OCI-LY1 (cell line): ENCODE measurements at regions not wholly inside any gene's neighbourhood (a gene's known extent, or its start where the extent isn't known, plus 50 kb on each side); places are given as distances from the start of the nearest gene placed in this dataset.

ENCODE experiments used
- H2AFZ ChIP-seq: fragments of 200-600 bp; sonication (generic), shearing (Covaris generic); 2 replicates; pipeline ENCODE4 v1.6.0; 2014; ENCODE audit warnings: antibody characterized with exemption, mild to moderate bottlenecking, low read length
- H3F3A ChIP-seq: fragments of 200-600 bp; sonication (generic), shearing (Covaris generic); 2 replicates; pipeline ENCODE4 v1.6.0; 2014; ENCODE audit warnings: mild to moderate bottlenecking, antibody characterized with exemption, low read length, moderate library complexity; ENCODE audit not compliant: insufficient read depth
- H3K27ac ChIP-seq: fragments of 200-600 bp; sonication (generic); 2 replicates; pipeline ENCODE4 v1.5.1; 2014; ENCODE audit warnings: low read length, mixed run types, mild to moderate bottlenecking, low read depth; ENCODE audit not compliant: poor library complexity, severe bottlenecking
- H3K27me3 ChIP-seq: fragments of 200-600 bp; sonication (generic); 2 replicates; pipeline ENCODE4 v1.6.0; 2014; ENCODE audit warnings: antibody characterized with exemption, mild to moderate bottlenecking, low read length, moderate library complexity; ENCODE audit not compliant: insufficient read depth
- H3K36me3 ChIP-seq: fragments of 200-600 bp; sonication (generic); 2 replicates; pipeline ENCODE4 v1.6.1; 2014; ENCODE audit warnings: mild to moderate bottlenecking, antibody characterized with exemption, low read length, moderate library complexity, mixed read lengths; ENCODE audit not compliant: insufficient read depth
- H3K4me1 ChIP-seq: fragments of 200-600 bp; sonication (generic); 2 replicates; pipeline ENCODE4 v1.5.1; 2014; ENCODE audit warnings: mild to moderate bottlenecking, low read length, moderate library complexity; ENCODE audit not compliant: insufficient read depth, severe bottlenecking
- H3K4me2 ChIP-seq: fragments of 200-600 bp; sonication (generic), shearing (Covaris generic); 2 replicates; pipeline ENCODE4 v1.6.1; 2014; ENCODE audit warnings: low read length
- H3K4me3 ChIP-seq: fragments of 200-600 bp; sonication (generic); 2 replicates; pipeline ENCODE4 v1.5.1; 2014; ENCODE audit warnings: low read length, low read depth, mild to moderate bottlenecking, mixed read lengths; ENCODE audit not compliant: poor library complexity, severe bottlenecking
- H3K79me2 ChIP-seq: fragments of 200-600 bp; shearing (Covaris generic); 2 replicates; pipeline ENCODE4 v1.6.1; 2016; ENCODE audit warnings: mixed run types, low read length, mixed read lengths; ENCODE audit not compliant: insufficient read depth
- H3K9ac ChIP-seq: fragments of 200-600 bp; sonication (generic), shearing (Covaris generic); 2 replicates; pipeline ENCODE4 v1.6.1; 2014; ENCODE audit warnings: mild to moderate bottlenecking, low read length, mixed read lengths
- H3K9me2 ChIP-seq: fragments of 200-600 bp; sonication (generic), shearing (Covaris generic); 2 replicates; pipeline ENCODE4 v1.6.1; 2014; ENCODE audit warnings: low read depth, mild to moderate bottlenecking, low read length, mixed read lengths
- H3K9me3 ChIP-seq: fragments of 200-600 bp; shearing (Covaris generic); 2 replicates; pipeline ENCODE4 v1.6.1; 2014; ENCODE audit warnings: low read length, mixed read lengths
- H4K20me1 ChIP-seq: fragments of 200-600 bp; sonication (generic), shearing (Covaris generic); 2 replicates; pipeline ENCODE4 v1.6.0; 2016; ENCODE audit warnings: mild to moderate bottlenecking, low read length; ENCODE audit not compliant: insufficient read depth
- CTCF ChIP-seq: fragments of 200-600 bp; sonication (generic), shearing (Covaris generic); IDR thresholded peaks from 2 replicates; pipeline ENCODE4 v1.5.1; 2017; ENCODE audit warnings: mild to moderate bottlenecking, antibody characterized with exemption, low read length, moderate library complexity, mixed read lengths
- EZH2 ChIP-seq: fragments of 200-600 bp; sonication (generic), shearing (Covaris generic); IDR thresholded peaks from 2 replicates; pipeline ENCODE4 v1.8.0; 2017; ENCODE audit warnings: borderline replicate concordance, mixed run types, mild to moderate bottlenecking, antibody characterized with exemption, low read length, moderate library complexity, mixed read lengths

- H3K9ac ChIP-seq, result no peak overlapping the region; the same call in 1 of the 2 replicates
- no peaks in the 10 kb centered on the region for H3F3A ChIP-seq
- H3K36me3 ChIP-seq, result no peaks in the 10 kb centered on the region
- no peaks in the 10 kb centered on the region for H4K20me1 ChIP-seq
- no peak overlapping the region for H2AFZ ChIP-seq
- H3K79me2 ChIP-seq, result no peaks in the 10 kb centered on the region
- H3K9me2 ChIP-seq, result no peaks in the 10 kb centered on the region
- H3K4me2 ChIP-seq, result peak overlapping the region; percentile 97
- peak overlapping the region; percentile 91 for H3K27ac ChIP-seq
- H3K27me3 ChIP-seq, result no peaks in the 10 kb centered on the region
- no peak overlapping the region for H3K4me3 ChIP-seq
- peaks cover 76% of the 10 kb centered on the region for H3K4me1 ChIP-seq
- no peaks in the 10 kb centered on the region for H3K9me3 ChIP-seq
- TF ChIP-seq EZH2 (no peak), CTCF (no peak)
Observed at GRCh38 chr3:107428051-107428858, 51.0 kb downstream of the CCDC54 start.

- H3K9me3 ChIP-seq, result no peaks in the 10 kb centered on the region
- TF ChIP-seq CTCF (peak; percentile 87), EZH2 (no peak)
- no peaks in the 10 kb centered on the region for H3K9me2 ChIP-seq
- H2AFZ ChIP-seq, result no peak overlapping the region
- H3K27me3 ChIP-seq, result no peaks in the 10 kb centered on the region
- H3F3A ChIP-seq, result no peaks in the 10 kb centered on the region
- peak overlapping the region; percentile 97 for H3K4me2 ChIP-seq
- no peaks in the 10 kb centered on the region for H3K79me2 ChIP-seq
- peak overlapping the region; percentile 74; the same call in 1 of the 2 replicates for H3K9ac ChIP-seq
- H3K4me1 ChIP-seq, result peaks cover 74% of the 10 kb centered on the region
- H3K27ac ChIP-seq, result peak overlapping the region; percentile 91
- no peaks in the 10 kb centered on the region for H3K36me3 ChIP-seq
- H4K20me1 ChIP-seq, result no peaks in the 10 kb centered on the region
- H3K4me3 ChIP-seq, result peak overlapping the region; percentile 71
Observed at GRCh38 chr3:107429320-107430181, 52.3 kb downstream of the CCDC54 start.

GRCh38 chr3:107430214-107430995 lies 53.2 kb downstream of the CCDC54 start:
- peak overlapping the region; percentile 71 for H3K4me3 ChIP-seq
- H3K4me1 ChIP-seq, result peaks cover 66% of the 10 kb centered on the region
- H3K9me2 ChIP-seq, result no peaks in the 10 kb centered on the region
- TF ChIP-seq CTCF (no peak), EZH2 (no peak)
- H3K9me3 ChIP-seq, result no peaks in the 10 kb centered on the region
- no peaks in the 10 kb centered on the region for H3K36me3 ChIP-seq
- no peaks in the 10 kb centered on the region for H4K20me1 ChIP-seq
- peak overlapping the region; percentile 74; the same call in 1 of the 2 replicates for H3K9ac ChIP-seq
- peak overlapping the region; percentile 97 for H3K4me2 ChIP-seq
- no peaks in the 10 kb centered on the region for H3K79me2 ChIP-seq
- no peaks in the 10 kb centered on the region for H3K27me3 ChIP-seq
- H2AFZ ChIP-seq, result no peak overlapping the region
- H3K27ac ChIP-seq, result peak overlapping the region; percentile 91
- no peaks in the 10 kb centered on the region for H3F3A ChIP-seq
